ENCODE measurements at regions not wholly inside any gene's neighbourhood (a gene's known extent, or its start where the extent isn't known, plus 50 kb on each side); places are given as distances from the start of the nearest gene placed in this dataset.

- Histone ChIP-seq H3K27me3 (no peaks in the 10 kb centered on the region), H3K4me3 (no peak overlapping the region), H3K4me1 (no peaks in the 10 kb centered on the region), H3K9me3 (no peaks in the 10 kb centered on the region), H3K36me3 (no peaks in the 10 kb centered on the region), H3K27ac (no peak overlapping the region)
- ATAC-seq (peak; percentile 97 to 99 (median 98)), FAIRE-seq (no peak), DNase-seq (peak; percentile 52 to 92 (median 78))
- TF ChIP-seq CTCF (IDR thresholded peaks at IDR 0.05) = peak; percentile 78 to 90 (median 88)
- WGBS, 2 donors = 38 to 44% methylated on average over 14 of the region's 14 CpGs
- intact Hi-C loops (cut with DNase I) = loop anchor here in 1 of 3 donors (10.0 kb wide), 1 partner anchor 440 kb away; no protein-coding TSS in a partner anchor
Observed at GRCh38 chr1:91165033-91165654, 143.3 kb upstream of the ZNF644 start.

- H3K36me3 ChIP-seq = no peaks in the 10 kb centered on the region
- H3K4me3 ChIP-seq = no peak overlapping the region
- H3K9me3 ChIP-seq = no peaks in the 10 kb centered on the region
- intact Hi-C loops (cut with DNase I) = loop anchor here in 1 of 3 donors (10.0 kb wide), 1 partner anchor 438 kb away; no protein-coding TSS in a partner anchor
- ATAC-seq (no peak), FAIRE-seq (no peak), DNase-seq (no peak)
- H3K27me3 ChIP-seq = no peaks in the 10 kb centered on the region
- 71 to 90% methylated on average over 3 of the region's 3 CpGs for WGBS, 2 donors
- no peaks in the 10 kb centered on the region for H3K4me1 ChIP-seq
- TF ChIP-seq CTCF (IDR thresholded peaks at IDR 0.05) = no peak
- H3K27ac ChIP-seq = no peak overlapping the region
Observed at GRCh38 chr1:91162613-91163012, 140.8 kb upstream of the ZNF644 start.

- Histone ChIP-seq H3K27me3 (no peaks in the 10 kb centered on the region), H3K4me1 (no peaks in the 10 kb centered on the region), H3K27ac (no peak overlapping the region), H3K4me3 (no peak overlapping the region), H3K36me3 (no peaks in the 10 kb centered on the region), H3K9me3 (no peaks in the 10 kb centered on the region)
- 51 to 55% methylated on average over 4 of the region's 4 CpGs for WGBS, 2 donors
- ATAC-seq (no peak), FAIRE-seq (no peak), DNase-seq (no peak)
- intact Hi-C loops (cut with DNase I) = loop anchor here in 1 of 3 donors (10.0 kb wide), 1 partner anchor 437 kb away; no protein-coding TSS in a partner anchor
- no peak for TF ChIP-seq CTCF (IDR thresholded peaks at IDR 0.05)
Observed at GRCh38 chr1:91161749-91162148, 139.9 kb upstream of the ZNF644 start.

GRCh38 chr1:91161166-91161565 lies 139.3 kb upstream of the ZNF644 start:
- Histone ChIP-seq H3K9me3 (no peaks in the 10 kb centered on the region), H3K27ac (no peak overlapping the region), H3K36me3 (no peaks in the 10 kb centered on the region), H3K27me3 (no peaks in the 10 kb centered on the region), H3K4me1 (no peaks in the 10 kb centered on the region), H3K4me3 (no peak overlapping the region)
- intact Hi-C loops (cut with DNase I) = loop anchor here in 1 of 3 donors (10.0 kb wide), 1 partner anchor 436 kb away; no protein-coding TSS in a partner anchor
- DNase-seq (no peak), ATAC-seq (no peak), FAIRE-seq (no peak)
- no peak for TF ChIP-seq CTCF (IDR thresholded peaks at IDR 0.05)
- WGBS, 2 donors = 70 to 76% methylated on average over 9 of the region's 9 CpGs

All from pancreas (tissue), 10 donors.